ENCODE measurements at regions not wholly inside any gene's neighbourhood (a gene's known extent, or its start where the extent isn't known, plus 50 kb on each side); places are given as distances from the start of the nearest gene placed in this dataset.
"Not testable (repeated sequence)": the region's sequence is repeated elsewhere in the genome, so short reads cannot be mapped to it uniquely, and the experiment has no call there.

GRCh38 chr13:89521672-89522071, 1825.8 kb upstream of the MIR17HG start:
- not testable (repeated sequence) for TF ChIP-seq CTCF (IDR thresholded peaks at IDR 0.05); POLR2A (IDR thresholded peaks at IDR 0.05); POLR2AphosphoS5 (IDR thresholded peaks at IDR 0.05; ENCODE audit: insufficient read depth in 1 of 2, low read depth in 1 of 2)

Measured in vagina (tissue), 2 donors.